ENCODE measurements at regions not wholly inside any gene's neighbourhood (a gene's known extent, or its start where the extent isn't known, plus 50 kb on each side); places are given as distances from the start of the nearest gene placed in this dataset.

GRCh38 chr2:60148716-60149115, 404.7 kb downstream of the BCL11A start:
- TF ChIP-seq RFX5 (IDR thresholded peaks at IDR 0.05), result no peak
- TF ChIP-seq EP300 (IDR thresholded peaks at IDR 0.05), result no peak
- no peak for TF ChIP-seq MAX (IDR thresholded peaks at IDR 0.05)
- TF ChIP-seq CTCF (IDR thresholded peaks at IDR 0.05), result no peak
- TF ChIP-seq REST (IDR thresholded peaks at IDR 0.05), result no peak

Data from A549 (cell line).